ENCODE measurements at regions not wholly inside any gene's neighbourhood (a gene's known extent, or its start where the extent isn't known, plus 50 kb on each side); places are given as distances from the start of the nearest gene placed in this dataset.

DNA sequence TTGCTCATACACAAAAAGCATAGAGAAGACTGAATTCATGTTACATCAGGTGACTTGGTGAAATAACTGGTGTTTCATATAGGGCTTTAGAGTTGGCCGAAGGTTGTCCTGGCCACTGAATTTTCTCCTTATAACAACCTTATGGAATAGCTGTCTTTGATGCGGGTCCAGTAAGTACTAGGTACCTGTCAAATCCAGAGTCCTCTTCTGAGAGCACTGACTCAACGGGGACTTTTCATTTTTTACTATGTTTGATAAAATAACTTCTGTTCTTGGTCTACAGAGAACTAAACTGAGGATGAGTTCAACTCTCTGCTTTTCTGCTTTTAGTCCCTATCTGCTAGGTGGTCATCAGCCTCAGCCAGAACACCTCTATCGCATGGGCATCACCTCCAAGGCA, 76.1 kb upstream of the JAK1 start:
- TF ChIP-seq POLR2A (IDR thresholded peaks at IDR 0.05; ENCODE audit: low read depth, low read length) (no peak), POLR2AphosphoS5 (IDR thresholded peaks at IDR 0.05; ENCODE audit: low read depth, low read length) (no peak), TAF1 (IDR thresholded peaks at IDR 0.05; ENCODE audit: low read depth, low read length) (no peak)
